ENCODE measurements at regions not wholly inside any gene's neighbourhood (a gene's known extent, or its start where the extent isn't known, plus 50 kb on each side); places are given as distances from the start of the nearest gene placed in this dataset.

- DNase-seq (ENCODE audit: low spot score in 2 of 2), result no peak
- intact Hi-C loops (cut with DNase I; ENCODE audit: low total_unique reads), result no loop called here
- H3K27ac ChIP-seq, result no peak overlapping the region
- H3K4me3 ChIP-seq, result no peak overlapping the region
- no peaks in the 10 kb centered on the region for H3K9me3 ChIP-seq
- no peaks in the 10 kb centered on the region for H3K36me3 ChIP-seq
- H3K4me1 ChIP-seq, result no peaks in the 10 kb centered on the region
- TF ChIP-seq POLR2A (IDR thresholded peaks at IDR 0.05) (no peak), CTCF (IDR thresholded peaks at IDR 0.05) (no peak), POLR2AphosphoS5 (IDR thresholded peaks at IDR 0.05) (no peak)
- H3K27me3 ChIP-seq, result no peaks in the 10 kb centered on the region
Measured at GRCh38 chr1:168380945-168381344, 100.3 kb downstream of the TBX19 start.

DNA sequence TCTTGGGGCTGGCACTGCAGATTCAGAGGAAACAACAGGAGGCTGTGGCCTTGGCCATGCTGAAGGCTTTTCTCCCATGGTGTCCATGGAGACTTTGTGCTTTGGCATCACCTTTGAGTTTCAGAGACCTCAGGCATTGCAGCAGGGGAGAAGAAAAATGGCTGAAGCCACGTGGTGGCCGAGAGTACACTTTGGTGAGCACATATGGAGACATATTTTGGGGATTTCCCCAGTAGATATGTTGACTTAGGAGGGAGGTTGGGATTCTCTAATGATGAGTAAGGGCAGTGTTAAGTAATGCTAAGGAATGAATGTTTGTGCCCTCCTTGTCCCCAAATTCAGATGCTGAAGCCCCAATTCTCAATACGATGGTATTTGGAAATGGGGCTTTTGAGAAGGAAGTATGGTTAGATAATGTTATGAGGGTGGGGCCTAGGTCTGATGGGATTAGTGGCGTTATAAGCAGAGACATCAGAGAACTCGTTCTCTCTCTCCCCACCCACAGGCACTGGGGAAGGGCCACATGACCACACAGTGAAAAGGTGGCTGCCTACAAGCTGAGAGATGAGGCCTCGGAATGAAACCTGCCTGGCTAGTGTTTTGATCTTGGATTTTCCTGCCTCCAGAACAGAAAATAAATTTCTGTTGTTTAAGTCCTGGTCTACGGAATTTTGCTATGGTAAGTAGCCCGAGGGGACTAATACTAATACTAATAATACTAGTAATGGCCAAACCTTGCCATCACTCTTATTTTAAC, 98.6 kb downstream of the TBX19 start:
- no peak overlapping the region for H3K4me3 ChIP-seq
- no peak overlapping the region for H3K27ac ChIP-seq
- no peak for DNase-seq (ENCODE audit: low spot score in 2 of 2)
- no peaks in the 10 kb centered on the region for H3K4me1 ChIP-seq
- no peaks in the 10 kb centered on the region for H3K9me3 ChIP-seq
- intact Hi-C loops (cut with DNase I; ENCODE audit: low total_unique reads), result loop anchor here (5.0 kb wide), 1 partner anchor 917 kb away; no protein-coding TSS in a partner anchor
- TF ChIP-seq POLR2A (IDR thresholded peaks at IDR 0.05) (no peak), POLR2AphosphoS5 (IDR thresholded peaks at IDR 0.05) (no peak), CTCF (IDR thresholded peaks at IDR 0.05) (no peak)
- no peaks in the 10 kb centered on the region for H3K27me3 ChIP-seq
- no peaks in the 10 kb centered on the region for H3K36me3 ChIP-seq

GRCh38 chr1:168375566-168376300, 95.1 kb downstream of the TBX19 start:
- H3K27me3 ChIP-seq, result no peaks in the 10 kb centered on the region
- H3K4me1 ChIP-seq, result no peaks in the 10 kb centered on the region
- no peak overlapping the region for H3K4me3 ChIP-seq
- DNase-seq (ENCODE audit: low spot score in 2 of 2), result no peak
- intact Hi-C loops (cut with DNase I; ENCODE audit: low total_unique reads), result loop anchor here (5.0 kb wide), 1 partner anchor 913 kb away; no protein-coding TSS in a partner anchor
- no peak overlapping the region for H3K27ac ChIP-seq
- no peaks in the 10 kb centered on the region for H3K9me3 ChIP-seq
- TF ChIP-seq POLR2A (IDR thresholded peaks at IDR 0.05), result no peak
- no peak for TF ChIP-seq CTCF (IDR thresholded peaks at IDR 0.05)
- TF ChIP-seq POLR2AphosphoS5 (IDR thresholded peaks at IDR 0.05), result no peak
- H3K36me3 ChIP-seq, result no peaks in the 10 kb centered on the region

DNA sequence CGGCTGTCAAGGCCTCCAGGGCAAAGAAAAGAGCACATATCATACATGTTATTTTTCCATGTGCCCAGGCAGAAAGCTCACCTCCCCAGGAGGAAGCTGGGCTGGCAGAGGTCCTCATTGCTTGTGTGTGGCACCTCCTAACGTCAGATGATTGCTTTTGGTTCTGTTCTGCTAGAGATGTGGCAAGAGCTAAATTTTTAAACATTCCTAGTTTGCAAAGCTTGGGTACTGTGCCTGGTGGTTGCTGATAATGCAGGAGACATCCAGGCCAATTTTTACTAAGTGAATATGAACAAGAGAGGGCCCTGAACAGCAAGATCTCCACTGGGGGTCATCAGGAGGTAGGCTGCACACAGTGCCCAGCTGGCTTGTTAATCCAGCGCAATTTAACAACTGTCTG, 93.9 kb downstream of the TBX19 start:
- DNase-seq (ENCODE audit: low spot score in 2 of 2), result no peak
- Histone ChIP-seq H3K4me1 (no peaks in the 10 kb centered on the region), H3K27me3 (no peaks in the 10 kb centered on the region), H3K9me3 (no peaks in the 10 kb centered on the region), H3K36me3 (no peaks in the 10 kb centered on the region), H3K4me3 (no peak overlapping the region), H3K27ac (no peak overlapping the region)
- intact Hi-C loops (cut with DNase I; ENCODE audit: low total_unique reads), result no loop called here
- TF ChIP-seq POLR2A (IDR thresholded peaks at IDR 0.05) (no peak), CTCF (IDR thresholded peaks at IDR 0.05) (no peak), POLR2AphosphoS5 (IDR thresholded peaks at IDR 0.05) (no peak)

DNA sequence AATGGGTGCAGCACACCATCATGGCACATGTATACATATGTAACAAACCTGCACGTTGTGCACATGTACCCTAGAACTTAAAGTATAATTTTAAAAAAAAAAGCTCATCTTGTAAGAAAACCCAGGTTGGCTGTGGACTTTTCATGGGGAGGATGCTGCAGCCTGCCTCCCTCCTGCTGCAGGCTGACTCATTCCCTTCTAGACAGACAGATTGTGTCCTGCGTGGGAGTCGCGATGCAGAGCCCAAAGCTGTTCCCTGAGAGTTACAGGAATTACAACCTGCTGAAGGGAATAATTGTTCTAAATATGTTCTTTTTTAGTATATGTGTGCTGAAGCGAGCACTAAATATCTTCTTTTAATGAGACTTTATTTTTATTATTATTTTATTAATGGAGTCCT, 93.2 kb downstream of the TBX19 start:
- Histone ChIP-seq H3K27ac (no peak overlapping the region), H3K27me3 (no peaks in the 10 kb centered on the region), H3K4me3 (no peak overlapping the region), H3K36me3 (no peaks in the 10 kb centered on the region), H3K9me3 (no peaks in the 10 kb centered on the region), H3K4me1 (no peaks in the 10 kb centered on the region)
- no peak for TF ChIP-seq CTCF (IDR thresholded peaks at IDR 0.05)
- no peak for TF ChIP-seq POLR2A (IDR thresholded peaks at IDR 0.05)
- TF ChIP-seq POLR2AphosphoS5 (IDR thresholded peaks at IDR 0.05), result no peak
- DNase-seq (ENCODE audit: low spot score in 2 of 2), result no peak
- intact Hi-C loops (cut with DNase I; ENCODE audit: low total_unique reads), result no loop called here
